ENCODE measurements at regions not wholly inside any gene's neighbourhood (a gene's known extent, or its start where the extent isn't known, plus 50 kb on each side); places are given as distances from the start of the nearest gene placed in this dataset.

GRCh38 chr21:24290151-24290833 is 1317.0 kb downstream of the MRPL39 start:
- DNase-seq = peak; percentile 62

GRCh38 chr21:24289539-24289938 is 1317.7 kb downstream of the MRPL39 start:
- DNase-seq = no peak

- no peak for DNase-seq
These were observed 1326.7 kb downstream of the MRPL39 start for GRCh38 chr21:24280596-24280995.

- DNase-seq = no peak
These were observed 1328.6 kb downstream of the MRPL39 start for GRCh38 chr21:24278711-24279110.

GRCh38 chr21:24276204-24276603 is 1331.1 kb downstream of the MRPL39 start:
- DNase-seq = no peak

- no peak for DNase-seq
These were observed 1331.7 kb downstream of the MRPL39 start for GRCh38 chr21:24275616-24276015.

- peak; percentile 68 for DNase-seq
These were observed 1334.8 kb downstream of the MRPL39 start for GRCh38 chr21:24272521-24272938.

GRCh38 chr21:24265987-24266386 is 1341.3 kb downstream of the MRPL39 start:
- DNase-seq = no peak

GRCh38 chr21:24260751-24261150 is 1346.5 kb downstream of the MRPL39 start:
- no peak for DNase-seq

GRCh38 chr21:24259241-24259640 is 1348.0 kb downstream of the MRPL39 start:
- DNase-seq = no peak

- no peak for DNase-seq
These were observed 1351.7 kb downstream of the MRPL39 start for GRCh38 chr21:24255591-24255990.

GRCh38 chr21:24225431-24225830 is 1381.8 kb downstream of the MRPL39 start:
- DNase-seq = no peak

GRCh38 chr21:24224422-24224821 is 1382.9 kb downstream of the MRPL39 start:
- DNase-seq = no peak

- DNase-seq = no peak
These were observed 1383.7 kb downstream of the MRPL39 start for GRCh38 chr21:24223624-24224023.

GRCh38 chr21:24222676-24223075 is 1384.6 kb downstream of the MRPL39 start:
- DNase-seq = no peak

GRCh38 chr21:24220446-24220845 is 1386.8 kb downstream of the MRPL39 start:
- DNase-seq = no peak

- no peak for DNase-seq
These were observed 1390.1 kb downstream of the MRPL39 start for GRCh38 chr21:24217151-24217550.

- no peak for DNase-seq
These were observed 1397.2 kb downstream of the MRPL39 start for GRCh38 chr21:24210130-24210529.

- DNase-seq = no peak
These were observed 1398.6 kb downstream of the MRPL39 start for GRCh38 chr21:24208562-24209260.

GRCh38 chr21:24205319-24205718 is 1402.0 kb downstream of the MRPL39 start:
- no peak for DNase-seq

- DNase-seq = no peak
These were observed 1402.6 kb downstream of the MRPL39 start for GRCh38 chr21:24204641-24205040.

- DNase-seq = no peak
These were observed 1407.2 kb downstream of the MRPL39 start for GRCh38 chr21:24200052-24200451.

GRCh38 chr21:24197923-24198322 is 1409.4 kb downstream of the MRPL39 start:
- no peak for DNase-seq

- no peak for DNase-seq
These were observed 1410.1 kb downstream of the MRPL39 start for GRCh38 chr21:24197132-24197643.
